ENCODE measurements at regions not wholly inside any gene's neighbourhood (a gene's known extent, or its start where the extent isn't known, plus 50 kb on each side); places are given as distances from the start of the nearest gene placed in this dataset.

GRCh38 chr9:26775391-26775790, 117.2 kb downstream of the CAAP1 start:
- TF ChIP-seq CTCF (conservative IDR thresholded peaks at IDR 0.05; ENCODE audit: low read length): no peak
- TF ChIP-seq EZH2phosphoT487 (IDR thresholded peaks at IDR 0.05; ENCODE audit: borderline replicate concordance, low read depth, low read length): no peak

Data from OCI-LY7 (cell line).